ENCODE measurements at regions not wholly inside any gene's neighbourhood (a gene's known extent, or its start where the extent isn't known, plus 50 kb on each side); places are given as distances from the start of the nearest gene placed in this dataset.

DNA sequence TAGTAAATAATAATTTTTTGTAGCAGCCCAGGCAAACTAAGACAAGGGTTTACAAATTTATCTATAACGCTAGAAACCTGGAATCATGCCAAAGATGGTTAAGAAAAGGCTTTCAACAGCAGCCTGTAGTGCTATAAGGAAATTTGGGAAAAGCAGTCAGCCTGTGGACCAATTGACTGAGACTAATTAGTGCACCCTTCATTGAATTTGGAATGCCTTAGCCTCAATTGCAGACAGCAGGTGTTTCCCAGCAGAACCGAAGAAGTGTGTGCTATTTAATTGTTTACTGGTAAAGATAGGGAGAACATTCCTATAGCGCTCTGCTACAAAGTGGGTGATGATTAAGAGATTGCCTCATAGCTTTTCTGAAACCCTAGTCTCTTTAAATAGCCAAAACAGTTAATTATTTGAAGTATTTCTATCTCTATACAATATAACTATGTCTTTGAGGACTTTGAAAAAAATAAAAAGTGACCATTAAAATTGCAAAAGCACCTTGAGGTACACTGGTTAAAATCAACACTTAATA lies 1884.3 kb upstream of the PCDH20 start:
- DNase-seq = no peak
- Histone ChIP-seq H3K36me3 (no peaks in the 10 kb centered on the region), H3K9me3 (no peaks in the 10 kb centered on the region), H3K27ac (no peak overlapping the region), H3K4me1 (ENCODE audit: insufficient read depth) (no peaks in the 10 kb centered on the region), H3K4me3 (no peak overlapping the region), H3K27me3 (no peaks in the 10 kb centered on the region)
- TF ChIP-seq EP300 (IDR thresholded peaks at IDR 0.05) (no peak), POLR2A (IDR thresholded peaks at IDR 0.05) (no peak)
- TF ChIP-seq, protein P1, sequence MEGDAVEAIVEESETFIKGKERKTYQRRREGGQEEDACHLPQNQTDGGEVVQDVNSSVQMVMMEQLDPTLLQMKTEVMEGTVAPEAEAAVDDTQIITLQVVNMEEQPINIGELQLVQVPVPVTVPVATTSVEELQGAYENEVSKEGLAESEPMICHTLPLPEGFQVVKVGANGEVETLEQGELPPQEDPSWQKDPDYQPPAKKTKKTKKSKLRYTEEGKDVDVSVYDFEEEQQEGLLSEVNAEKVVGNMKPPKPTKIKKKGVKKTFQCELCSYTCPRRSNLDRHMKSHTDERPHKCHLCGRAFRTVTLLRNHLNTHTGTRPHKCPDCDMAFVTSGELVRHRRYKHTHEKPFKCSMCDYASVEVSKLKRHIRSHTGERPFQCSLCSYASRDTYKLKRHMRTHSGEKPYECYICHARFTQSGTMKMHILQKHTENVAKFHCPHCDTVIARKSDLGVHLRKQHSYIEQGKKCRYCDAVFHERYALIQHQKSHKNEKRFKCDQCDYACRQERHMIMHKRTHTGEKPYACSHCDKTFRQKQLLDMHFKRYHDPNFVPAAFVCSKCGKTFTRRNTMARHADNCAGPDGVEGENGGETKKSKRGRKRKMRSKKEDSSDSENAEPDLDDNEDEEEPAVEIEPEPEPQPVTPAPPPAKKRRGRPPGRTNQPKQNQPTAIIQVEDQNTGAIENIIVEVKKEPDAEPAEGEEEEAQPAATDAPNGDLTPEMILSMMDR (IDR thresholded peaks at IDR 0.05) = no peak
- 22 to 41% (median 23%) methylated on average over 3 of the region's 3 CpGs for WGBS, 3 donors
- intact Hi-C loops (cut with DNase I) = no loop called here

DNA sequence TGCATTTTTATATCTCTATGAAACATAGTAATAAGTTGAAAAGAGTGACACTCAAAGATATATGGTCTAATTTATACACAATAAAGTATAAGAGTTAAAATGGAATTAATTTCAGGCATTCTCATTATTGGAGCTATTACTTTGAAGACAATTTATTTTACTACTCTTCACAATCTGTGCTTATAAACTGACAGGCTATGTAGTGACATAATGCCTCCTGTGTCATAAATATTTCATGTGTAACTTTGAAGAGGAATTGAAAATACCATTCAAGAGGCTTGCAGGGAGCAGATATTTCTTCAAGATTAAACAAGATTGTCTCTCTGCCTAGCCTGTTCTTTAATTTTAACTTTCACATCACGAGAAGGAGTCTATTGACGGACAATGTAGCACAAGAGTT lies 1881.5 kb upstream of the PCDH20 start:
- intact Hi-C loops (cut with DNase I) = no loop called here
- TF ChIP-seq, protein P1 (IDR thresholded peaks at IDR 0.05) = no peak
- TF ChIP-seq EP300 (IDR thresholded peaks at IDR 0.05) = no peak
- TF ChIP-seq POLR2A (IDR thresholded peaks at IDR 0.05) = no peak
- no peaks in the 10 kb centered on the region for H3K4me1 ChIP-seq (ENCODE audit: insufficient read depth)
- H3K9me3 ChIP-seq = no peaks in the 10 kb centered on the region
- no peak overlapping the region for H3K27ac ChIP-seq
- H3K36me3 ChIP-seq = no peaks in the 10 kb centered on the region
- no peak overlapping the region for H3K4me3 ChIP-seq
- DNase-seq = no peak
- H3K27me3 ChIP-seq = no peaks in the 10 kb centered on the region
- 70 to 76% (median 75%) methylated on average over 2 of the region's 2 CpGs for WGBS, 3 donors

GRCh38 chr13:63291701-63292100 lies 1876.1 kb upstream of the PCDH20 start:
- Histone ChIP-seq H3K9me3 (no peaks in the 10 kb centered on the region), H3K4me3 (no peak overlapping the region), H3K4me1 (ENCODE audit: insufficient read depth) (no peaks in the 10 kb centered on the region), H3K36me3 (no peaks in the 10 kb centered on the region), H3K27ac (no peak overlapping the region), H3K27me3 (no peaks in the 10 kb centered on the region)
- TF ChIP-seq POLR2A (IDR thresholded peaks at IDR 0.05) (no peak), EP300 (IDR thresholded peaks at IDR 0.05) (no peak)
- TF ChIP-seq, protein P1 (IDR thresholded peaks at IDR 0.05) = no peak
- intact Hi-C loops (cut with DNase I) = no loop called here
- DNase-seq = no peak
- 27 to 37% (median 29%) methylated on average over 5 of the region's 5 CpGs for WGBS, 3 donors

- no peaks in the 10 kb centered on the region for H3K4me1 ChIP-seq (ENCODE audit: insufficient read depth)
- 63 to 68% (median 68%) methylated on average over 2 of the region's 2 CpGs for WGBS, 3 donors
- H3K27me3 ChIP-seq = no peaks in the 10 kb centered on the region
- H3K9me3 ChIP-seq = no peaks in the 10 kb centered on the region
- no peak for DNase-seq
- no peak overlapping the region for H3K4me3 ChIP-seq
- no peak overlapping the region for H3K27ac ChIP-seq
- H3K36me3 ChIP-seq = no peaks in the 10 kb centered on the region
- no peak for TF ChIP-seq POLR2A (IDR thresholded peaks at IDR 0.05)
- TF ChIP-seq, protein P1 (IDR thresholded peaks at IDR 0.05) = no peak
- TF ChIP-seq EP300 (IDR thresholded peaks at IDR 0.05) = no peak
- intact Hi-C loops (cut with DNase I) = no loop called here
Measured at GRCh38 chr13:63288576-63288975, 1872.9 kb upstream of the PCDH20 start.

All from ovary (tissue), 7 donors.